ENCODE measurements at regions not wholly inside any gene's neighbourhood (a gene's known extent, or its start where the extent isn't known, plus 50 kb on each side); places are given as distances from the start of the nearest gene placed in this dataset.
A peak's percentile ranks its signal among the peaks of the same experiment; 100 is the strongest.

- Histone ChIP-seq H4K8ac (replicated peaks; ENCODE audit: insufficient read length, low read depth, low read length) (no peak overlapping the region), H3K27me3 (ENCODE audit: insufficient read depth, low read length) (no peaks in the 10 kb centered on the region), H3T11ph (ENCODE audit: low read length) (no peak overlapping the region), H2AFZ (ENCODE audit: low read length) (no peak overlapping the region), H3K4ac (ENCODE audit: low read depth, low read length) (no peak overlapping the region), H3K56ac (ENCODE audit: insufficient read length, low read depth, low read length) (no peak overlapping the region), H3K23ac (ENCODE audit: insufficient read length, low read depth, low read length) (no peak overlapping the region), H3K9me3 (ENCODE audit: control insufficient read depth, low read depth, low read length) (no peaks in the 10 kb centered on the region), H2BK5ac (ENCODE audit: insufficient read length, low read length) (no peak overlapping the region), H3K4me2 (ENCODE audit: insufficient read depth, insufficient read length, low read length) (no peak overlapping the region), H2BK120ac (ENCODE audit: low read depth, low read length, poor library complexity, severe bottlenecking) (no peak overlapping the region), H3K18ac (ENCODE audit: insufficient read length, low read depth, low read length) (no peak overlapping the region), H4K91ac (ENCODE audit: insufficient read length, low read depth, low read length) (no peak overlapping the region), H3K23me2 (ENCODE audit: insufficient read length, low read depth, low read length, poor library complexity, severe bottlenecking) (no peaks in the 10 kb centered on the region), H2BK12ac (ENCODE audit: insufficient read length, low read depth, low read length) (no peak overlapping the region), H3K27ac (ENCODE audit: insufficient read length, low read depth, low read length) (no peak overlapping the region), H3K79me1 (ENCODE audit: insufficient read depth, low read depth, low read length, poor library complexity, severe bottlenecking) (no peaks in the 10 kb centered on the region), H2BK15ac (ENCODE audit: low read depth, low read length) (no peak overlapping the region), H2AK5ac (ENCODE audit: insufficient read length, low read length) (no peak overlapping the region), H2BK20ac (ENCODE audit: low read depth, low read length, poor library complexity, severe bottlenecking) (no peak overlapping the region), H3K79me2 (ENCODE audit: insufficient read depth, low read length) (no peaks in the 10 kb centered on the region), H4K20me1 (ENCODE audit: control insufficient read depth, insufficient read depth, insufficient read length) (no peaks in the 10 kb centered on the region), H3K9ac (ENCODE audit: extremely low read depth, insufficient read length, low read length) (no peak overlapping the region), H3K4me1 (ENCODE audit: insufficient read depth, low read length) (no peaks in the 10 kb centered on the region), H4K5ac (ENCODE audit: insufficient read length, low read depth, low read length) (no peak overlapping the region), H3K14ac (ENCODE audit: insufficient read depth, low read length) (no peak overlapping the region)
- DNase-seq: no peak
- no peaks in the 10 kb centered on the region; a peak in 1 of 7 replicates for H3K36me3 Mint-ChIP-seq (ENCODE audit: insufficient read depth in 1 of 3, low read depth in 3 of 3)
- no peaks in the 10 kb centered on the region; a peak in 1 of 5 replicates for H3K9me3 Mint-ChIP-seq
- no peaks in the 10 kb centered on the region for H3K4me1 Mint-ChIP-seq
- TF ChIP-seq, protein P1, sequence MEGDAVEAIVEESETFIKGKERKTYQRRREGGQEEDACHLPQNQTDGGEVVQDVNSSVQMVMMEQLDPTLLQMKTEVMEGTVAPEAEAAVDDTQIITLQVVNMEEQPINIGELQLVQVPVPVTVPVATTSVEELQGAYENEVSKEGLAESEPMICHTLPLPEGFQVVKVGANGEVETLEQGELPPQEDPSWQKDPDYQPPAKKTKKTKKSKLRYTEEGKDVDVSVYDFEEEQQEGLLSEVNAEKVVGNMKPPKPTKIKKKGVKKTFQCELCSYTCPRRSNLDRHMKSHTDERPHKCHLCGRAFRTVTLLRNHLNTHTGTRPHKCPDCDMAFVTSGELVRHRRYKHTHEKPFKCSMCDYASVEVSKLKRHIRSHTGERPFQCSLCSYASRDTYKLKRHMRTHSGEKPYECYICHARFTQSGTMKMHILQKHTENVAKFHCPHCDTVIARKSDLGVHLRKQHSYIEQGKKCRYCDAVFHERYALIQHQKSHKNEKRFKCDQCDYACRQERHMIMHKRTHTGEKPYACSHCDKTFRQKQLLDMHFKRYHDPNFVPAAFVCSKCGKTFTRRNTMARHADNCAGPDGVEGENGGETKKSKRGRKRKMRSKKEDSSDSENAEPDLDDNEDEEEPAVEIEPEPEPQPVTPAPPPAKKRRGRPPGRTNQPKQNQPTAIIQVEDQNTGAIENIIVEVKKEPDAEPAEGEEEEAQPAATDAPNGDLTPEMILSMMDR (conservative IDR thresholded peaks at IDR 0.05): peak; percentile 76
- no CpG with 5 or more reads among the region's 1 CpG for WGBS (ENCODE audit: extremely low coverage, insufficient read length, low lambda C conversion rate)
- no peak overlapping the region for H3K4me3 Mint-ChIP-seq
- H3K27me3 Mint-ChIP-seq (ENCODE audit: low read depth): no peaks in the 10 kb centered on the region
- H3K27ac Mint-ChIP-seq: no peak overlapping the region
These were observed 489.9 kb downstream of the NYAP2 start for GRCh38 chr2:225889452-225889851.

Measured in H9 (cell line).